ENCODE measurements at regions not wholly inside any gene's neighbourhood (a gene's known extent, or its start where the extent isn't known, plus 50 kb on each side); places are given as distances from the start of the nearest gene placed in this dataset.

DNA sequence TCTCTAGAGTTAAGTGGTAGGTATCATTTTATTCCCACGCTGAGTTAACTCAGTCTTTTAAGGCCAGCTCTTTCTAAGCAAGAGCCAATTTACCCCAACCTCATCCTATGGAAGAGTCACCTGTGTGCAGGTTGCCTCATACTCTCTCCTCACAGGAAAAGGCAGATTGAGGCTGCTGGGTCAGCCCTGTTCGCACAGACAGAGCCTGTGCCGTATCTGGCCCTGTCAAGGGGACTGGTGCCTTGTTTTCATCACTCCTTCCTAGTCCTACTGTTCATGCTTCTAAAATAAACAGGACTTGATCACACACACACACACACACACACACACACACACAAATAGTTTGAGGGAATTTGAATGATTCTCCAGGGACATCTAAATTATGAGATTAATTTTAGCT, 285.0 kb downstream of the SLC6A15 start:
- ATAC-seq (no peak), DNase-seq (no peak)
- intact Hi-C loops (cut with micrococcal nuclease): no loop called here

DNA sequence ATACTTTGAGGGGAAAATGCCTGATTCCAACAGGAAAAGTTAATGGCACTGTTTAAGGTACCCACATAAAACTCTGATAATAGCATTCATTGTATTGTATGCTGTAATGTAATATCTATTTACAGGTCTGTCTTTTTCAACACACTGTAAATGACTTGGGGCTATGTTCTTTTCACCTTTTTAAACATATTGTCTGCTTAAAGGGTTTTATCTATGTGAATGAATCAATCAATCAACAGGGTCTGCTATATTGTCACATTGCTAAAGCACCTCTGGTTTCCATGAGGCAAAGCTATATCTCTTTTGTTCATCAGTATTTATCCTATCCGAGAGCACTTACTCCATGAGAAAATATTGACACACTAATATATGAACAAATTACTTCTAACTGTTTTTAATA, 288.0 kb downstream of the SLC6A15 start:
- DNase-seq (no peak), ATAC-seq (no peak)
- intact Hi-C loops (cut with micrococcal nuclease): no loop called here

DNA sequence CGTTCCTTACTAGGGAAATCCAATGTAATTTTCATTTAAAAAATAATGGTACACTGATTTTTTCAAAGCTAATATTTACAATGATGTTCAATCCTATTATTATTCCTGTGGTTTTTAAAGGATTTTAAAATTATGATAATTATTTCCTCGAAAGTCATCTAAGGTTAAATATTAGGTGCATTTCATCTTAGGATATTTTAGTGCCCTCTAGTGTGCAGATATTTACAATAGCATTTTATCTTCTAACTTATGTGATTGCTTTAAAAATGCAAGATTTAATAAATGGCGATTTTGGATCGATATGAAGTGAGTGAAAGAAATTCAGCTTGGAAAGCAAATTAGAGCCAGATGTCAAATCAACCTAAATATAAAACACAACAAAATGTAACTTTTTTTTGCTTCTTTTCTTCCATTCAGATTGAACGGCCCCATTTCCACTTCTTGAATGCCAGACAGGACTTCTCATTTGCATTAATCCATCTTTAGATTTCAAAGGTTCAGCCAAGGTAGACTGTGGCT, 293.5 kb downstream of the SLC6A15 start:
- no peak for DNase-seq
- intact Hi-C loops (cut with micrococcal nuclease): no loop called here
- no peak for ATAC-seq

DNA sequence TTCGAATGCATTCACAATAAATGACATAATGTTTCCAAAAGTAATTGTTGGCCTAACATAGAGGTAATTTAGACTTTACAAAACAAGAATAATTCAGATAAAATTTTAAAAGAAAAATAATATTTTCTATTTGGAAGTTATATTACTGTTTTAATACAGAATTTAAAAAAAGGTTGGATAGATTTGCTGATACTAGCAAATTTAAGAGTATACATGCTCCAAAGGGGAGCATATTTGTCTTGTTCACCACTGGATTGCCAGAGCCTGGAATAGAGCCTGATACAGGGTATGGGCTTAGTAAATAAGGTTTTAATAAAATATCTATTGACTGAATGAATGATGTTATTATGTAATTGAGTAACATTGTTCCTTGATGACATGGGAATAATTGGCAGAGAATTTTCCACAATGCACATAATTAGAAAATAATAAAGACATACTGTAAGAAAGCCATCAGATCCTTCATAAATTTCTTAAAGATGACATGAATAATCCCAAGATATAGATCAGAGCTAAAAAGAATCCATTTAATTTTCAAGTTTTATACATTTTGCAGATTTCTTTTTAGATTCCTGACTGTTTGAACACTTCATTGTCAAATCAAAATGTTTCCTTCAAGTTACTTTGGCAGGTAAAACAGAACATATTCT, 305.3 kb downstream of the SLC6A15 start:
- ATAC-seq: no peak
- intact Hi-C loops (cut with micrococcal nuclease): no loop called here
- DNase-seq: no peak

DNA sequence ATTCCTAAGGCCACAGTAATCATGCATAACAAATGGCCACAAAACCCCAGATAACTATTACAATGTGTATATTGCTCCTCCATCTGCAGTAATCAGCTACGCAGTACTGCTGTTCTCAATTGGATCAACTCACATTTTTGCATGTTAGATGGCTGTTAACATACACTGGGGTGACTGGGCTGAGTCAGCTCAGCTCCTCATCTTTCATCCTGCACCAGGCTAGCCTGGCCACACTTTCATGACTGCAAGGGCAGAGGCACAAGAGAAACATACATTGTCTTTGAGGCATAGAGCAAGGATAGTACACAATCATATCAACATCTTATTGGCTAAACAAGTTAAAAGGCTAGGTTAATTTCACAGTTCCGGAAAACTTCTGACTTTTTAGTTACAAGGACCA, 306.6 kb downstream of the SLC6A15 start:
- intact Hi-C loops (cut with micrococcal nuclease): no loop called here
- DNase-seq (no peak), ATAC-seq (no peak)

DNA sequence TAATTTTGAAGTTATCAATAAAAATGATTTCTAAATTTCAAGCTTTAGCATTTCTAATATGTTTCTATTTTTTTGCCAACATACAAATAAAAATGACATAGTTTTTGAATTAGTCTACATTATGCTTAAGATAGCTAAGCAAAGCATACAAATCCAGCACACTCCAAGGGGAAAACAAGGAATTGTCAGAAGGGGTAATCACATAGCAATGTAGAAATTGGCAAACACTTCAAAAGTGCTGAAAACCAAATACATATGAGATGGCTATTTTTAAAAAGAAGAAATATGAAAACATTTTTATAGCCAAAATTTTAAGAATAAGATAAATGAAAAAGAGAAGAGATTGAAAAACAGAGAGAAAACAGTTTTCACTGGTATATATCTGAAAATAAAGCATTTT, 308.0 kb downstream of the SLC6A15 start:
- DNase-seq (no peak), ATAC-seq (no peak)
- intact Hi-C loops (cut with micrococcal nuclease): no loop called here

DNA sequence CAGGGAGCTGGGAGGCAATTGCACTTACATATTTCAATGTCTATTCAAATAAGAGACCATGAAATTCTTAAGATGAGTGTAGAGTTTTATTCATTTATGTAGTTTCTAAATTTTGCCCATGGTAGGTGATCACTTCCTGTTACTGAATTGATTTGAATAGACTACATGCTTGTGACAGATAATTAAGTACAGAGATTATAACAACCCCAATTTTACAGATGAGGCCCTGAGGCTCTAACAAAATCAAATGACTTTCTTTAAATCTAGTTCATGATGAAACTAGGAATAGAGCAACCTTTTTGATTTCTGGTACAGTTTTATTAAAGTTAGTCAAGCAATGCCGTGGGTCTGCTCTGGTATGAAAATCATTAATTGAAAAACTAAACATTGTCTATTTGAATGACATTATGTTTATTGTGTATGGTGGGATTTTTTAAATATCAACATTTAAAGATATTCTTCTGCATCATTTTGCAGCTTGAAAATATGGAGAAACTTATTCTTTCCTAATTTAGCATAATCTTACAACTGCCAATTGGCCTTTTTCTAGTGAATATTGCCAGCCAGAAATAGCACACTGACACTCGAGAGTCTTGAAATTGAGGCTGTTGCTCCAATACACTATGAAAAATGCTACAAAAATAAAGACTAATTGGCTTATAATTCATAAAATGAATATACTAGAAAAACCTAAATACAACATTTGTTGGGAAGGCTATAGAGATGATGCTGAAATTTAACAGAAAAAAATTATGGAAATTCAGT, 308.9 kb downstream of the SLC6A15 start:
- intact Hi-C loops (cut with micrococcal nuclease): no loop called here
- DNase-seq (no peak), ATAC-seq (no peak)

DNA sequence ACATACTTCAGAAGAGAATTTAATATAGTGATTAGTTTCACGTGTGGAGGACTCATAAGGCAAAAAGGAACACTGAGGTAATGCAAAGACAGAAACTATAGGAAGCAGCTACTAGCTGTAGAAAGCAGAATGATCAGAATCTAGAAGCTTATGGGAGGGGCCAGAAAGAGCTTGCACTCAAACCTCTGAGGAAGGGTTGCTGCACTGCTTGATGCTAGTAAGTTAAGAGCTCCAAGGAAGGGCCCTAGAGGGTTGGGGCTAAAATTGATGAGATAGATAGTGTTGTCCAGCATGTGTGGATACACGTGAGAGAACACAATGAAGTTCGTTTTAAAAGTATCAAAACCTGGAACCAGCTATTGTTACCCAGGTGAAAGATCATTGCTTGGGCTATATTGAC, 311.1 kb downstream of the SLC6A15 start:
- no peak for DNase-seq
- intact Hi-C loops (cut with micrococcal nuclease): no loop called here
- ATAC-seq: no peak

DNA sequence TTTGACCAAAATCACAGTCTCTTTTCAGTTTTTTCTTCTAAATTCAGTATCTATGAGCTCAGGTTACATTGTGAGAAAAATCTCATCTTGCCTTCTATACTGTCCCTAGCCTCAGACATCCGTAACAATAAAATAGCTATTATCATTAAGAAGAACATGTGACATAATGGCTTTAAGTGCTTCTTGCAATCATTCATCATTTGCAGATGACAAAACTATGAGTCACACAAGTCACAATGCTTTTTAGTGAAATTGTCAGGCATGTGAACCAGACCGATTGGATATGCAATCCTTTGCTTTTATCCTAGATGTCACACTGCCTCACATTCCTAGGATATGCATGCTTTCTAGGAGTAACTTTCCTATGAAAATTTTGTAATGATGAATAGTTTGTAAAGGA, 313.1 kb downstream of the SLC6A15 start:
- ATAC-seq (no peak), DNase-seq (no peak)
- intact Hi-C loops (cut with micrococcal nuclease): no loop called here

DNA sequence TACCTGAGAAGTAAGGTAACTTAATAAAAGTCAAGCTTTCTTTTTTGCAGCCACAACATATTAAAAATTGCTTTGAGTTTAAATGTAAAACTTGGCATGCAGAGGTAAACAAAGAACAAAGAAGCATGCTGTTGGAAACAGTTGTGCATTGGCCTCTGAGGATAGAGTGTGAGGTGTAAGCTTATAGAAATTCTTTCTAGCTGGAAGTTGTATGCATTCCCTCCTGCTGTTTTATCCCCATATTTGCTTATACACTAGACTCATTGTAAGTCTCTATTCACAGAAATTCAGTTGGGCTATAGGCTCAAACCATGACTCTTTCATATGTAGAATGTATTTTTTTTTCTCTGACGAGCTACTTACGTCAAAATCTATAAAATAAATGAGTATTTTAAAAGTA, 316.3 kb downstream of the SLC6A15 start:
- DNase-seq (no peak), ATAC-seq (no peak)
- intact Hi-C loops (cut with micrococcal nuclease): no loop called here

DNA sequence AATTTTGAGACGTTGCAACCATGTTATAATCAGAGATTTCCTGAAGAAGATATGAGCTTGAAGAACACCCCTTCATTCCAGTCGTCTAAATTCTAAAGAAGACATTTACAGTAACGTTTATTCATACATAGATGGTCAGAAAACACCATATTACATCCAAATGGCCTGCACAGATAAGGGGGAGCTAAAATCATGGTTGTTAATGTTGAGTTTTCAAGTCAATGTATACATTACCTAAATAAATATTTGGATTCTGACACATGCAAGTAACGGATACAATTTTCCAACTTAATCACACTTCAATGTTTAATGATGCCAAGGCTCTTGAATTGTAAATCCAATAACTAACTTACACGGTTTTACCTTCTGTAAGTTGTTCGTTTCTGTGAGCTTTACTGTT, 318.4 kb downstream of the SLC6A15 start:
- intact Hi-C loops (cut with micrococcal nuclease): no loop called here
- ATAC-seq: no peak
- no peak for DNase-seq

DNA sequence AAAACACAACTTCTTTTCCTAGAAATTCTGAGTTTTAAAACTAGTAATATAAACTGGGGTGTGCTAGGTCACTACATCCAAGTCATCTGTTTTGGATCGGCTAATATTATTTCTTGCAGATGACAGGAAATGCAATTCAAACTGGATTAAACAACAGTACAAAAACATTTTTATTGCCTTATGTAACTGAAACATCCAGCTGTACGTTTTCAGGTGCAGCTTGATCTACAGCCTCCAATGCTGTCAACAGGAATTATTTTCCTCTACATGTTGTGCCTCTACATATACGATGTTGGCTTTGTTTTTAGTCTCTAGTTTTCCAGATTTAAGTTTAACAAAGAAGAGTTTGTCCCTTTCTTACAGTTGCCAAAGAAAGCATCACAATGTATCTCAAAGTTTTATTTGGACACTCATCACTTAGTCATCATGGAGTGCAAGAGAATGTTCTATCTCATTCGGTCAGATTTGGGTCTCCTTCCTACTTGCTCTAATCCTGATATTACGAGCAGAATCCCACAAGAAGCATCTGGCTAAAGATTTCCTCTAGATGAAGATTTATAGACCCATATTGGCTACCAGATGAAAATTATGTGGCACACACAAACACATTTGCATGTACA, 326.7 kb downstream of the SLC6A15 start:
- DNase-seq (no peak), ATAC-seq (no peak)
- intact Hi-C loops (cut with micrococcal nuclease): no loop called here

DNA sequence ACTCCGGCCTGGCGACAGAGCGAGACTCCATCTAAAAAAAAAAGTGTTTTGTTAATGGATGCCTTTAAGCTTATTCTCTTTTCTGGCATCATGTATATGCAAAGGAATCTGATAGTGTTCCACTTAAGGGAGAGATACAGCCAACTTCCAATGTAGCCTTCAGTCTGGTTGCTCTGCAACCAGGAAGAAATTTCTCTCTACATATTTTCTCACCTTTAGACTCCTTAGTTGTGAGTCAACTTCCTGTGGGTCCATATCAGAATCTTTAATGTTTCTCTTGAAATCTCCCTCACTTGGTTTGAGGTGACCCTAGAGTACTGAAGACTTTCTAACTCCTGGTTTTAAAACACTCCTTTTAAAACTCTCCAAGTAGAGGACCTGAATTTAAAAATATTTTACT, 340.4 kb downstream of the SLC6A15 start:
- DNase-seq (no peak), ATAC-seq (no peak)
- intact Hi-C loops (cut with micrococcal nuclease): no loop called here

DNA sequence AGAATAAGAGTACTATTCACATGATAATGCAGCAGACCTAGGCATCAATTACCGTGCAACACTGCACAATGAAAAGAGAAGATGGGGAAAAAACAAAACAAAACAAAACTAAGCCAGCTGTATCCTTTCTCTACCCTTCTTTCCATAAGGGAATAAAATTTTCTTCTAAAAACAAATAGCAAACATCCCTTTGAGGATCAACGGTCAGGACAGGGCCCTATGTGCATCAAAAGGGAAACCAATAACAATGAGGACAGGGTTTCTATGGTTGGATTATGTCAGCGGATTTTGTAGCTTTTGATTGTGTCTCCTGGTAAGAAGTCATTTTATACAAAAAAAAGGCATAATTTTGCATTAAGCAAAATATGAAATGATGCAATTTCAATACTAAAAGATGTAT, 350.3 kb downstream of the SLC6A15 start:
- no peak for DNase-seq
- intact Hi-C loops (cut with micrococcal nuclease): no loop called here
- ATAC-seq: no peak

DNA sequence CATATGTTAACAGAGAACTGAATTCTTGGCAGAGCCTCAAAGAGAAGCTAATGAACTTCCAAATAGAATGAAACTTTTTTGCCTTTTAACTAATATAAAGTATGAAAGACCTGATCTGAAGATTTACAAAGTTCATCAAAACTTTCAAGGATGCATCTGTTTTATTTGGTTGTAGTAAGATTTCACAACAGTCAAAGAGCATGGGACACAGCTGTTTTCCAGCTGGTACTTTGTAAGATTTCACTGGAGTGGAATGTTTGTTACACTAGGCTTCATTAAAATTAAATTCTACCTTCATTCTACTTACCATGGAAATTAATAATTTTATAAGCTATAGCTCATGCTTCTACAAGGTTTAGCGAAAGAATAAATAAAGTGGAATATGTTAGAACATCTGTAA, 351.2 kb downstream of the SLC6A15 start:
- ATAC-seq: peak; percentile 68
- DNase-seq: no peak
- intact Hi-C loops (cut with micrococcal nuclease): no loop called here

DNA sequence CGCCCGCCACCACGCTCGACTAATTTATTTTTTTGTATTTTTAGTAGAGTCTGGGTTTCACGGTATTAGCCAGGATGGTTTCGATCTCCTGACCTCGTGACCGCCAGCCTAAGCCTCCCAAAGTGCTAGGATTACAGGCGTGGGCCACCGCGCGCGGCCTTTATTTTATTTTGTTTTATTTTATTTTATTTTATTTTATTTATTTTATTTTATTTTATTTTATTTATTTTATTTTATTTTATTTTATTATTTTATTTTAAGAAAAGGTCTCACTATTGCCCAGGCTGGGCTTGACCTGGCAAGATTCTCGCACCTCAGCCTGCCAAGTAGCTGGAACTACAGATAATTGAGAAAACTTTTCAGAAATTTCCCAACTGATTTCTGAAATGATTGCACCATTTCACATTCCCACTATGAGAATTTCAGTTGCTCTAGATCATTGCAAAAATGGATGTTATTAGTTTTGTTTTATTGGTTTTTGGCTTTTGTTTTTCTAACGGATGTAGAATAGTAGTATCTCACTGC, 358.3 kb downstream of the SLC6A15 start:
- intact Hi-C loops (cut with micrococcal nuclease): no loop called here
- no peak for ATAC-seq
- DNase-seq: no peak

DNA sequence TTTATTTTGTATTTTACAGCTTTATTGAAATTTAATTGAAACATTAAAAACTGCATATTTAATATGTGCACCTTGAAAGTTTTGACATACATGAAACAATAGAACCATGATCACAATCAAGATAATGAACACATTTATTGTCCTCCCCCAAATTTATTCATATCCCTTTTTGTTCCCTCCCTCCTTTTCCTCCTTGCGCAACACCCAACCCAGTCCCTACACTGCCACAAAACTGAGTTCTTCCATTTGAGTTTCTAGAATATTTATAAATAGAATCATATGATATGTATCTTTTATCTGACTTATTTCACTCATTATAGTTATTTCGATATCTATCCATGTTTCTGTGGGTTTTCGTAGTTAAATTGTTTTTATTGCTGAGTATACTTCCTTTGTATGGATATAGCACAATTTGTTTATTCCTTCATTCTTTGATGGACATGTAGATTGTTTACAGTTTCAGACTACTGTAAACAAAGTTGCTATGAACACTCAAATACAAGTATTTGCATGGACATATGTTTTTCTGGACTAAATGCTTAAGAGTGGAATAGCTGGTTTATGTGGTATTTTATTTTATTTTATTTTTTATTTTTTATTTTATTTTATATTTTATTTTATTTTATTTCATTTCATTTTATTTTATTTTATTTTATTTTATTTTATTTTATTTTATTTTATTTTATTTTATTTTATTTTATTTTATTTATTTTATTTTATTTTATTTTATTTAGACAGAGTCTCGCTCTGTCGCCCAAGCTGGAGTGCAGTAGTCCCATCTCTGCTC, 359.1 kb downstream of the SLC6A15 start:
- no peak for ATAC-seq
- no peak for DNase-seq
- intact Hi-C loops (cut with micrococcal nuclease): no loop called here

DNA sequence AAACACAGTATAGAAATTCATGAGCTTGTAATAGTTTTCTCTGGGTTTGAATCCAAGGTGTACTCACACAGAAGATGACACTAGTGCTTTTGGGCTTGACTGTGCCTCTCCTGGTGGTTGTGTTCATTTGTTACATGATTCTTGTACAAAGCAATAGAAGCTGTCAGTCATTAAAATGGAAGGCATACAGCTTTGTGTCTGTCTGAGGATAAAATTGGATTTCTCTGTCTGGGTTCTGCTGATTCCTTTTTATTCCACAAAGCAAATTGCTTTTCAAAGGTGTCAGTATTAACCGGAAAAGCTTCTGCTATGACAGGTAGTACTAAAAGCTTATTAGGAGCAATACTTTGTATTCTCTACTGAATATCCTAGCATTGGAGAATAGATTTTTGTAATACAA, 361.2 kb downstream of the SLC6A15 start:
- no peak for ATAC-seq
- intact Hi-C loops (cut with micrococcal nuclease): no loop called here
- no peak for DNase-seq

DNA sequence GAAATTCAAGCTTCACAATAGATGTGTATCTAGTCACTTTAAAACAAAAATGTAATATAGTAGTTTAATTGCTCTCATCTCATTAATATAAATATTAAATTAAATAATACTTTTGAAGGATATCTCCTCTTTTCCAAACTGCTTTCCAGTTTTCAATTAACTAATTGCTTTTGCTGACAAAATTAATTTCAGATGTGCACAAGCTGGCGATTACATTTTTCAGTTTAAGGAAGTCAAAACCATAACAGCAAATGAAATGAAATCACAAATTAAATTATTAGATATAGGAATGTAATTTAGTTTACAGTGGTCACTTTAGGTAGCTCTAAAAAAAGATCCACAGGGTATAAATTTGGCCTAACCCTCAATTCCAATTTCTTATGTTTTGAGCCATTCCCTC, 362.1 kb downstream of the SLC6A15 start:
- ATAC-seq (no peak), DNase-seq (no peak)
- intact Hi-C loops (cut with micrococcal nuclease): no loop called here

DNA sequence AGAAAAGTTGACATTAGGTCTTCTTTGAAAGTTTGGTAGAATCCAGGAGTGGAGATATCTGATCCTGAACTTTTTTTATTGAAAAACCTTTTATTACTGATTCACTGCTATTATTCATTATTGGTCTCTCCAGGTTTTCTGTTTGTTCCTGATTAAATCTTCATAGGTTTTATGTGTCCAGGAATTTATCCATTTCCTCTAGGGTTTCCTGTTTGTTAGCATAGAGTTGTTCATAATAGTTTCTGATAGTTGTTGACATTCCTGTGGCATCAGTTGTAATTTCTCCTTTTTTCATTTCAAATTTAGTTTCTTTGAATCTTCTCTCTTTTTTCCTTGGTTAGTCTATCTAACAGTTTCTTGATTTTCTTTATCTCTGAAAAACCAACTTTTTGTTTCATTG, 370.3 kb downstream of the SLC6A15 start:
- ATAC-seq (no peak), DNase-seq (no peak)
- intact Hi-C loops (cut with micrococcal nuclease): no loop called here

Data from left ventricle myocardium superior (tissue), 1 donor.